IMR-90 (cell line): ENCODE measurements at regions not wholly inside any gene's neighbourhood (a gene's known extent, or its start where the extent isn't known, plus 50 kb on each side); places are given as distances from the start of the nearest gene placed in this dataset.

Experiments
- ATAC-seq: fragments of 200-7000 bp; cut with Tn5 transposase; 2 replicates; pipeline ENCODE4 v1.9.1; 2020; ENCODE audit warnings: low read depth, mild to moderate bottlenecking, moderate library complexity
- BruUV-seq: library from RNA; stranded (reverse); fragments of 400-500 nt; replicated peaks from 2 replicates; lab custom pipeline; 2021; lab: Mats Ljungman, UMichigan
- CTCF ChIA-PET: fragments of 300-600 bp; formaldehyde crosslinking; extraction: SDS; loops from one replicate; lab custom pipeline; 2021; ENCODE audit warnings: antibody characterized with exemption; lab: Yijun Ruan, JAX
- POLR2A ChIA-PET: fragments of 300-600 bp; sonication (Branson Sonifier 250); formaldehyde crosslinking; loops from one replicate; lab custom pipeline; 2022; ENCODE audit warnings: antibody characterized with exemption; ENCODE audit not compliant: unreplicated experiment; lab: Charles Lee
- DNase-seq: peaks from one replicate; pipeline ENCODE4 v3.0.0; 2013
- H2AFZ ChIP-seq: replicated peaks from 2 replicates; pipeline ENCODE3; 2013; ENCODE audit warnings: low read length, mild to moderate bottlenecking; ENCODE audit not compliant: poor library complexity
- H2AK5ac ChIP-seq: 2 replicates; pipeline ENCODE4 v1.6.1; 2013; ENCODE audit warnings: low read depth, low read length, inconsistent platforms
- H2AK9ac ChIP-seq: replicated peaks from 2 replicates; pipeline ENCODE3; 2013; ENCODE audit warnings: mild to moderate bottlenecking, low read depth, low read length, moderate library complexity; ENCODE audit not compliant: poor library complexity
- H2BK120ac ChIP-seq: 2 replicates; pipeline ENCODE4 v1.6.1; 2013; ENCODE audit warnings: low read depth, low read length, inconsistent platforms
- H2BK15ac ChIP-seq: 3 replicates; pipeline ENCODE4 v1.6.1; 2013; ENCODE audit warnings: low read depth, low read length, inconsistent platforms
- H2BK20ac ChIP-seq: 2 replicates; pipeline ENCODE4 v1.6.1; 2013; ENCODE audit warnings: low read depth, mild to moderate bottlenecking, inconsistent platforms, low read length, moderate library complexity
- H2BK5ac ChIP-seq: 2 replicates; pipeline ENCODE4 v1.6.1; 2013; ENCODE audit warnings: mild to moderate bottlenecking, low read depth, low read length, inconsistent platforms; ENCODE audit not compliant: poor library complexity, severe bottlenecking
- H3K14ac ChIP-seq: replicated peaks from 2 replicates; pipeline ENCODE4 v1.6.1; 2013; ENCODE audit warnings: low read depth, low read length, inconsistent platforms
- H3K18ac ChIP-seq: 2 replicates; pipeline ENCODE4 v1.6.1; 2013; ENCODE audit warnings: low read depth, low read length, control low read depth
- H3K23ac ChIP-seq: 2 replicates; pipeline ENCODE4 v1.6.1; 2013; ENCODE audit warnings: low read depth, low read length, inconsistent platforms
- H3K27ac ChIP-seq: 2 replicates; pipeline ENCODE4 v1.5.1; 2013; ENCODE audit warnings: mild to moderate bottlenecking, control low read depth, low read length; ENCODE audit not compliant: insufficient read depth
- H3K27me3 ChIP-seq: 2 replicates; pipeline ENCODE4 v1.6.1; 2013; ENCODE audit warnings: low read length; ENCODE audit not compliant: control insufficient read depth, insufficient read depth
- H3K36me3 ChIP-seq: 2 replicates; pipeline ENCODE4 v1.6.1; 2013; ENCODE audit warnings: low read length, mixed read lengths; ENCODE audit not compliant: control insufficient read depth, insufficient read depth
- H3K4ac ChIP-seq: 2 replicates; pipeline ENCODE4 v1.6.1; 2013; ENCODE audit warnings: low read depth, low read length, inconsistent platforms
- H3K4me1 ChIP-seq: 2 replicates; pipeline ENCODE4 v1.6.1; 2013; ENCODE audit warnings: low read length, mixed read lengths; ENCODE audit not compliant: control insufficient read depth, insufficient read depth
- H3K4me2 ChIP-seq: 2 replicates; pipeline ENCODE4 v1.6.1; 2013; ENCODE audit warnings: low read depth, mild to moderate bottlenecking, control low read depth, low read length, moderate library complexity
- H3K4me3 ChIP-seq: 2 replicates; pipeline ENCODE4 v1.5.1; 2013; ENCODE audit warnings: low read depth, mild to moderate bottlenecking, control low read depth, low read length, moderate library complexity; ENCODE audit not compliant: insufficient read depth
- H3K56ac ChIP-seq: 2 replicates; pipeline ENCODE4 v1.6.1; 2013; ENCODE audit warnings: low read length, inconsistent platforms; ENCODE audit not compliant: insufficient read depth; ENCODE audit errors: extremely low read depth
- H3K79me1 ChIP-seq, 2 experiments: 2 replicates each; pipeline ENCODE4 v1.6.1; 2013; ENCODE audit warnings: low read length in 2 of 2, inconsistent platforms in 1 of 2, low read depth in 1 of 2
- H3K9ac ChIP-seq: 2 replicates; pipeline ENCODE4 v1.6.1; 2013; ENCODE audit warnings: low read depth, low read length, control low read depth
- H3K9me1 ChIP-seq: 2 replicates; pipeline ENCODE4 v1.6.1; 2013; ENCODE audit warnings: low read length, inconsistent platforms; ENCODE audit not compliant: insufficient read depth
- H3K9me3 ChIP-seq: 2 replicates; pipeline ENCODE4 v1.6.1; 2013; ENCODE audit warnings: low read length; ENCODE audit not compliant: control insufficient read depth, insufficient read depth
- H4K20me1 ChIP-seq: 2 replicates; pipeline ENCODE4 v1.6.1; 2013; ENCODE audit warnings: low read length, inconsistent platforms; ENCODE audit not compliant: insufficient read depth
- H4K5ac ChIP-seq: 2 replicates; pipeline ENCODE4 v1.6.1; 2013; ENCODE audit warnings: mild to moderate bottlenecking, low read depth, low read length, control low read depth
- H4K8ac ChIP-seq, 2 experiments: 2 replicates each; pipeline ENCODE4 v1.6.1; 2013; ENCODE audit warnings: low read depth in 2 of 2, low read length in 2 of 2, control low read depth in 1 of 2, inconsistent platforms in 1 of 2
- H4K91ac ChIP-seq: 2 replicates; pipeline ENCODE4 v1.6.1; 2013; ENCODE audit warnings: low read depth, low read length, inconsistent platforms; ENCODE audit not compliant: insufficient read depth
- BHLHE40 ChIP-seq: fragments of 150-350 bp; IDR thresholded peaks from 2 replicates; pipeline ENCODE4 v1.6.1; 2016; ENCODE audit warnings: mild to moderate bottlenecking, low read depth, low read length
- CEBPB ChIP-seq: IDR thresholded peaks from 2 replicates; pipeline ENCODE4 v1.6.1; 2012; ENCODE audit warnings: low read depth, low read length, improper control_type of control experiment
- MAZ ChIP-seq: IDR thresholded peaks from 2 replicates; pipeline ENCODE4 v1.6.1; 2012; ENCODE audit warnings: low read depth, mild to moderate bottlenecking, low read length, improper control_type of control experiment, moderate library complexity, borderline replicate concordance
- POLR2A ChIP-seq: IDR thresholded peaks from 2 replicates; pipeline ENCODE4 v1.6.1; 2012; ENCODE audit warnings: mild to moderate bottlenecking, low read depth, low read length
- RFX5 ChIP-seq: IDR thresholded peaks from 2 replicates; pipeline ENCODE4 v1.8.0; 2012; ENCODE audit warnings: low read depth, mild to moderate bottlenecking, low read length, moderate library complexity
- USF2 ChIP-seq: fragments of 150-350 bp; IDR thresholded peaks from 2 replicates; pipeline ENCODE4 v1.6.1; 2017; ENCODE audit warnings: mild to moderate bottlenecking, antibody characterized with exemption, low read length, low read depth
- WGBS, 2 experiments: methylation state at CpG; one replicate each; pipeline versions ENCODE4 v1.1.5 to v1.1.7; 2013; ENCODE audit warnings: missing lambda C conversion rate in 2 of 2; ENCODE audit not compliant: insufficient read length in 1 of 2; ENCODE audit errors: extremely low coverage in 2 of 2; 5-methylcytosine and 5-hydroxymethylcytosine counted together
- dilution Hi-C: fragments of 300-500 bp; cut with HindIII; formaldehyde crosslinking; loops from one replicate; pipeline ENCODE4 v1.14.3; 2018; ENCODE audit warnings: low sequenced_read_pairs; ENCODE audit not compliant: unreplicated experiment
- in situ Hi-C: fragments of 300-500 bp; cut with MboI; formaldehyde crosslinking; loops from 3 replicates; pipeline ENCODE4 v1.14.3; 2019; ENCODE audit warnings: low sequenced_read_pairs, inconsistent platforms, mixed read lengths
- intact Hi-C: fragments of 100-400 bp; cut with micrococcal nuclease; formaldehyde crosslinking; loops from 2 replicates; pipeline ENCODE4 v1.10.0; 2022
- TF ChIP-seq, protein P1 (sequence below): conservative IDR thresholded peaks from 2 replicates; pipeline ENCODE4 v1.5.1; 2012; ENCODE audit warnings: mild to moderate bottlenecking, low read depth, low read length, improper control_type of control experiment

DNA sequence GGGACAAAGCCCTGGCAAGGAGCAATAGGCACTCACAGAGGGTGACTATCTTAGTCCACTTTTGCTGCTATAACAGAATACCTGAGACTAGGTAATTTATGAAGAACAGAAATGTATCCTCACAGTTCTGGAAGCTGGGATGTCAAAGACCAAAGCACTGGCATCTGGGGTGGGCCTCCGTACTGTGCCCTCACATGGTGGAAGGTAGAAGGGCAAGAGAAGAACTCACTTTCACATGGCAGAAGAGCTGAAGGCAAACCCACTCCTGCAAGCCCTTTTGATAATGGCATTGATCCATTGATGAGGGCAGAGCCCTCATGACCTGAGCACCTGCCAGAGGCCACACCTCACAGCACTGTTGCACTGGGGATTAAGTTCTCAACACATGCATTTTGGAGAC is 173.4 kb upstream of the C2CD4B start:
- dilution Hi-C loops, result no loop called here
- ATAC-seq, result no peak
- POLR2A ChIA-PET, result interaction anchor here (0.6 kb wide), 1 partner anchor 350 kb away, joined by 5 read pairs; no protein-coding TSS in a partner anchor
- Histone ChIP-seq H3K27ac (no peak overlapping the region), H3K4me1 (no peaks in the 10 kb centered on the region), H2AK9ac (no peak overlapping the region), H2BK5ac (no peak overlapping the region), H3K14ac (no peak overlapping the region), H4K91ac (no peak overlapping the region), H2BK120ac (no peak overlapping the region), H3K23ac (no peak overlapping the region), H3K18ac (no peak overlapping the region), H3K4me2 (no peak overlapping the region), H4K8ac (no peak overlapping the region), H2BK20ac (no peak overlapping the region), H2BK15ac (no peak overlapping the region), H3K9me3 (no peaks in the 10 kb centered on the region), H3K79me1 (no peaks in the 10 kb centered on the region), H4K20me1 (no peaks in the 10 kb centered on the region), H3K4ac (no peak overlapping the region), H3K9ac (no peak overlapping the region), H3K36me3 (no peaks in the 10 kb centered on the region), H3K9me1 (no peaks in the 10 kb centered on the region), H4K5ac (no peak overlapping the region), H2AK5ac (no peak overlapping the region), H2AFZ (no peak overlapping the region), H3K4me3 (no peak overlapping the region), H3K56ac (no peak overlapping the region), H3K27me3 (peaks cover 23% of the 10 kb centered on the region)
- DNase-seq, result no peak
- no TSS peak for BruUV-seq
- CTCF ChIA-PET, result no interaction called here
- in situ Hi-C loops, result no loop called here
- TF ChIP-seq MAZ (no peak), BHLHE40 (no peak), USF2 (no peak), CEBPB (no peak), POLR2A (no peak), RFX5 (no peak)
- TF ChIP-seq, protein P1, sequence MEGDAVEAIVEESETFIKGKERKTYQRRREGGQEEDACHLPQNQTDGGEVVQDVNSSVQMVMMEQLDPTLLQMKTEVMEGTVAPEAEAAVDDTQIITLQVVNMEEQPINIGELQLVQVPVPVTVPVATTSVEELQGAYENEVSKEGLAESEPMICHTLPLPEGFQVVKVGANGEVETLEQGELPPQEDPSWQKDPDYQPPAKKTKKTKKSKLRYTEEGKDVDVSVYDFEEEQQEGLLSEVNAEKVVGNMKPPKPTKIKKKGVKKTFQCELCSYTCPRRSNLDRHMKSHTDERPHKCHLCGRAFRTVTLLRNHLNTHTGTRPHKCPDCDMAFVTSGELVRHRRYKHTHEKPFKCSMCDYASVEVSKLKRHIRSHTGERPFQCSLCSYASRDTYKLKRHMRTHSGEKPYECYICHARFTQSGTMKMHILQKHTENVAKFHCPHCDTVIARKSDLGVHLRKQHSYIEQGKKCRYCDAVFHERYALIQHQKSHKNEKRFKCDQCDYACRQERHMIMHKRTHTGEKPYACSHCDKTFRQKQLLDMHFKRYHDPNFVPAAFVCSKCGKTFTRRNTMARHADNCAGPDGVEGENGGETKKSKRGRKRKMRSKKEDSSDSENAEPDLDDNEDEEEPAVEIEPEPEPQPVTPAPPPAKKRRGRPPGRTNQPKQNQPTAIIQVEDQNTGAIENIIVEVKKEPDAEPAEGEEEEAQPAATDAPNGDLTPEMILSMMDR, result no peak
- intact Hi-C loops, result no loop called here
- no CpG with 5 or more reads among the region's 1 CpG for WGBS, 2 experiments
